H9 (cell line): ENCODE measurements at regions not wholly inside any gene's neighbourhood (a gene's known extent, or its start where the extent isn't known, plus 50 kb on each side); places are given as distances from the start of the nearest gene placed in this dataset.

Experiments
- DNase-seq: peaks from one replicate; pipeline ENCODE4 v3.0.0-alpha.2; 2017
- H2AFZ ChIP-seq: one replicate; pipeline ENCODE4 v1.6.1; 2013; ENCODE audit warnings: mild to moderate bottlenecking, low read length, control low read depth, moderate library complexity
- H2AK5ac ChIP-seq: 2 replicates; pipeline ENCODE4 v1.6.1; 2013; ENCODE audit warnings: low read length, control low read depth, mixed read lengths; ENCODE audit not compliant: insufficient read length
- H2BK120ac ChIP-seq: one replicate; pipeline ENCODE4 v1.6.1; 2013; ENCODE audit warnings: low read depth, mild to moderate bottlenecking, low read length, control low read depth, inconsistent platforms; ENCODE audit not compliant: poor library complexity, severe bottlenecking
- H2BK12ac ChIP-seq: 2 replicates; pipeline ENCODE4 v1.6.1; 2013; ENCODE audit warnings: low read length, control low read depth, mixed read lengths, low read depth; ENCODE audit not compliant: insufficient read length
- H2BK15ac ChIP-seq: 2 replicates; pipeline ENCODE4 v1.6.1; 2013; ENCODE audit warnings: low read depth, low read length, control low read depth
- H2BK20ac ChIP-seq: one replicate; pipeline ENCODE4 v1.6.1; 2013; ENCODE audit warnings: low read depth, mild to moderate bottlenecking, low read length, control low read depth, inconsistent platforms; ENCODE audit not compliant: poor library complexity, severe bottlenecking
- H2BK5ac ChIP-seq: 2 replicates; pipeline ENCODE4 v1.6.1; 2013; ENCODE audit warnings: low read length, control low read depth, mixed read lengths; ENCODE audit not compliant: insufficient read length
- H3K14ac ChIP-seq: 2 replicates; pipeline ENCODE4 v1.6.1; 2013; ENCODE audit warnings: low read length, control low read depth; ENCODE audit not compliant: insufficient read depth
- H3K18ac ChIP-seq: 2 replicates; pipeline ENCODE4 v1.6.1; 2013; ENCODE audit warnings: low read depth, mild to moderate bottlenecking, mixed read lengths, low read length, control low read depth; ENCODE audit not compliant: insufficient read length
- H3K23ac ChIP-seq: 2 replicates; pipeline ENCODE4 v1.6.1; 2013; ENCODE audit warnings: low read length, control low read depth, mixed read lengths, low read depth; ENCODE audit not compliant: insufficient read length
- H3K23me2 ChIP-seq: 2 replicates; pipeline ENCODE4 v1.6.1; 2013; ENCODE audit warnings: low read depth, mild to moderate bottlenecking, mixed read lengths, low read length, control low read depth; ENCODE audit not compliant: insufficient read length, poor library complexity, severe bottlenecking
- H3K27ac ChIP-seq: 2 replicates; pipeline ENCODE4 v1.5.1; 2013; ENCODE audit warnings: low read length, control low read depth, mixed read lengths, low read depth; ENCODE audit not compliant: insufficient read length
- H3K27me3 ChIP-seq: 2 replicates; pipeline ENCODE4 v1.6.1; 2013; ENCODE audit warnings: low read length, control low read depth, inconsistent platforms; ENCODE audit not compliant: insufficient read depth
- H3K4ac ChIP-seq: 2 replicates; pipeline ENCODE4 v1.6.1; 2013; ENCODE audit warnings: low read depth, mild to moderate bottlenecking, control low read depth, inconsistent platforms, low read length, moderate library complexity
- H3K4me1 ChIP-seq: 2 replicates; pipeline ENCODE4 v1.6.1; 2013; ENCODE audit warnings: low read length, control low read depth, inconsistent platforms; ENCODE audit not compliant: insufficient read depth
- H3K4me2 ChIP-seq: 2 replicates; pipeline ENCODE4 v1.6.1; 2013; ENCODE audit warnings: low read length, control low read depth, mixed read lengths; ENCODE audit not compliant: insufficient read length, insufficient read depth
- H3K56ac ChIP-seq: 2 replicates; pipeline ENCODE4 v1.6.1; 2013; ENCODE audit warnings: low read depth, mild to moderate bottlenecking, mixed read lengths, low read length, control low read depth; ENCODE audit not compliant: insufficient read length
- H3K79me1 ChIP-seq: 2 replicates; pipeline ENCODE4 v1.6.1; 2013; ENCODE audit warnings: low read depth, mild to moderate bottlenecking, moderate library complexity, low read length, control low read depth, inconsistent platforms; ENCODE audit not compliant: insufficient read depth, poor library complexity, severe bottlenecking
- H3K79me2 ChIP-seq: 2 replicates; pipeline ENCODE4 v1.6.1; 2013; ENCODE audit warnings: low read length, control low read depth, inconsistent platforms; ENCODE audit not compliant: insufficient read depth
- H3K9ac ChIP-seq: 2 replicates; pipeline ENCODE4 v1.6.1; 2013; ENCODE audit warnings: low read length, control low read depth, mixed read lengths; ENCODE audit not compliant: insufficient read length; ENCODE audit errors: extremely low read depth
- H3K9me3 ChIP-seq: one replicate; pipeline ENCODE4 v1.6.1; 2013; ENCODE audit warnings: low read depth, low read length, inconsistent platforms; ENCODE audit not compliant: control insufficient read depth
- H3T11ph ChIP-seq: one replicate; pipeline ENCODE4 v1.6.1; 2013; ENCODE audit warnings: mild to moderate bottlenecking, low read length, control low read depth, inconsistent platforms
- H4K20me1 ChIP-seq: one replicate; pipeline ENCODE4 v1.6.1; 2013; ENCODE audit not compliant: control insufficient read depth, insufficient read length, insufficient read depth
- H4K5ac ChIP-seq: 2 replicates; pipeline ENCODE4 v1.6.1; 2013; ENCODE audit warnings: low read depth, mild to moderate bottlenecking, mixed read lengths, low read length, control low read depth; ENCODE audit not compliant: insufficient read length
- H4K8ac ChIP-seq: replicated peaks from 2 replicates; pipeline ENCODE4 v1.6.1; 2013; ENCODE audit warnings: low read length, control low read depth, mixed read lengths, low read depth; ENCODE audit not compliant: insufficient read length
- H4K91ac ChIP-seq: 2 replicates; pipeline ENCODE4 v1.6.1; 2013; ENCODE audit warnings: low read depth, mild to moderate bottlenecking, moderate library complexity, mixed read lengths, low read length, control low read depth; ENCODE audit not compliant: insufficient read length
- H3K27ac Mint-ChIP-seq, 3 experiments: 2 replicates in 2 of 3; 3 replicates in 1 of 3; pipeline ENCODE4 v1.8.0; 2020 to 2021; ENCODE audit warnings: mixed read lengths in 3 of 3, mild to moderate bottlenecking in 1 of 3, moderate library complexity in 1 of 3
- H3K27me3 Mint-ChIP-seq: 2 replicates; pipeline ENCODE4 v1.8.0; 2021; ENCODE audit warnings: low read depth, mild to moderate bottlenecking, moderate library complexity, mixed read lengths
- H3K36me3 Mint-ChIP-seq, 3 experiments: 2 replicates in 2 of 3; 3 replicates in 1 of 3; pipeline ENCODE4 v1.8.0; 2020 to 2021; ENCODE audit warnings: low read depth in 3 of 3, mixed read lengths in 3 of 3; ENCODE audit not compliant: insufficient read depth in 1 of 3
- H3K4me1 Mint-ChIP-seq, 2 experiments: 2 replicates each; pipeline ENCODE4 v1.8.0; 2020; ENCODE audit warnings: mixed read lengths in 2 of 2
- H3K4me3 Mint-ChIP-seq, 2 experiments: 2 replicates in 1 of 2; 3 replicates in 1 of 2; pipeline ENCODE4 v1.8.0; 2020 to 2021; ENCODE audit warnings: mild to moderate bottlenecking in 2 of 2, mixed read lengths in 2 of 2, moderate library complexity in 1 of 2
- H3K9me3 Mint-ChIP-seq, 2 experiments: 2 replicates in 1 of 2; 3 replicates in 1 of 2; pipeline ENCODE4 v1.8.0; 2020; ENCODE audit warnings: mild to moderate bottlenecking in 2 of 2, mixed read lengths in 2 of 2, moderate library complexity in 1 of 2
- WGBS: extraction: QIAGEN DNeasy Blood & Tissue Kit; methylation state at CpG from one replicate; pipeline ENCODE4 v1.1.7; 2013; ENCODE audit warnings: missing lambda C conversion rate, low lambda C conversion rate, mixed read lengths; ENCODE audit not compliant: insufficient read length; ENCODE audit errors: extremely low coverage; 5-methylcytosine and 5-hydroxymethylcytosine counted together
- TF ChIP-seq, protein P1 (sequence below): fragments of 200-600 bp; sonication (generic); conservative IDR thresholded peaks from 3 replicates; pipeline ENCODE4 v1.8.0; 2021; ENCODE audit warnings: antibody characterized with exemption, mild to moderate bottlenecking

DNA sequence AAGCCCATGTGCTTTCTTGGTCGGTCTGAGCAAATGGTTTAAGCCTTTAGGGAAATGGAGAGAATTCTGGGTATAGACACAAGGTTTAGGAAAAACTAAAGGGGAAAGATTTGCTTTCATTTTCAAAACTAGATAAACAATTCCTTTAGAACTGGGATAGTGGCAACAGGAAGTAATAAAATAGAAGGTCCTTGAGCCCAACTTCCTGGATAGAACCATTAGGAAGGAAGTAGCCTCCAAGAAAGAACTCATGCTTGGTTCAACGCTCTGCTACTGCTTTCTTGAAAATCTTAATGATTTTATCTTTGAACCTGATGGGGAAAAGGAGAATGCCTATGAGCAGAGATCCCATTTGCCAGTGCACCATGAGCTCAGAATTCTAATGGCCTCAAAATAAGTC, 147.0 kb upstream of the THRB start:
- Histone ChIP-seq H3K18ac (no peak overlapping the region), H3K9ac (no peak overlapping the region), H3K56ac (no peak overlapping the region), H3K9me3 (no peaks in the 10 kb centered on the region), H3K23ac (no peak overlapping the region), H3K4ac (no peak overlapping the region), H3T11ph (no peak overlapping the region), H2BK5ac (no peak overlapping the region), H2BK12ac (no peak overlapping the region), H2AFZ (no peak overlapping the region), H3K79me1 (no peaks in the 10 kb centered on the region), H3K4me1 (peaks cover 3% of the 10 kb centered on the region; the same call in 1 of the 2 replicates), H3K27ac (no peak overlapping the region), H2BK15ac (no peak overlapping the region), H3K23me2 (no peaks in the 10 kb centered on the region), H2BK120ac (no peak overlapping the region), H3K14ac (no peak overlapping the region), H4K5ac (no peak overlapping the region), H4K91ac (no peak overlapping the region), H4K8ac (no peak overlapping the region), H2BK20ac (no peak overlapping the region), H3K79me2 (no peaks in the 10 kb centered on the region), H4K20me1 (no peaks in the 10 kb centered on the region), H3K27me3 (no peaks in the 10 kb centered on the region), H3K4me2 (no peak overlapping the region), H2AK5ac (no peak overlapping the region)
- no peaks in the 10 kb centered on the region for H3K9me3 Mint-ChIP-seq
- peaks cover 25 to 33% of the 10 kb centered on the region in 2 experiments for H3K4me1 Mint-ChIP-seq
- H3K27me3 Mint-ChIP-seq, result no peaks in the 10 kb centered on the region
- H3K36me3 Mint-ChIP-seq, result no peaks in the 10 kb centered on the region
- H3K4me3 Mint-ChIP-seq, result no peak overlapping the region
- no CpG with 5 or more reads among the region's 2 CpGs for WGBS
- TF ChIP-seq, protein P1, sequence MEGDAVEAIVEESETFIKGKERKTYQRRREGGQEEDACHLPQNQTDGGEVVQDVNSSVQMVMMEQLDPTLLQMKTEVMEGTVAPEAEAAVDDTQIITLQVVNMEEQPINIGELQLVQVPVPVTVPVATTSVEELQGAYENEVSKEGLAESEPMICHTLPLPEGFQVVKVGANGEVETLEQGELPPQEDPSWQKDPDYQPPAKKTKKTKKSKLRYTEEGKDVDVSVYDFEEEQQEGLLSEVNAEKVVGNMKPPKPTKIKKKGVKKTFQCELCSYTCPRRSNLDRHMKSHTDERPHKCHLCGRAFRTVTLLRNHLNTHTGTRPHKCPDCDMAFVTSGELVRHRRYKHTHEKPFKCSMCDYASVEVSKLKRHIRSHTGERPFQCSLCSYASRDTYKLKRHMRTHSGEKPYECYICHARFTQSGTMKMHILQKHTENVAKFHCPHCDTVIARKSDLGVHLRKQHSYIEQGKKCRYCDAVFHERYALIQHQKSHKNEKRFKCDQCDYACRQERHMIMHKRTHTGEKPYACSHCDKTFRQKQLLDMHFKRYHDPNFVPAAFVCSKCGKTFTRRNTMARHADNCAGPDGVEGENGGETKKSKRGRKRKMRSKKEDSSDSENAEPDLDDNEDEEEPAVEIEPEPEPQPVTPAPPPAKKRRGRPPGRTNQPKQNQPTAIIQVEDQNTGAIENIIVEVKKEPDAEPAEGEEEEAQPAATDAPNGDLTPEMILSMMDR, result no peak
- 0 out of 7 replicates have a peak overlapping the region, but pooled peaks of 1 of the 3 experiments have one; percentile 26 for H3K27ac Mint-ChIP-seq
- DNase-seq, result no peak
